ENCODE measurements at regions not wholly inside any gene's neighbourhood (a gene's known extent, or its start where the extent isn't known, plus 50 kb on each side); places are given as distances from the start of the nearest gene placed in this dataset.

- TF ChIP-seq CTCF (IDR thresholded peaks at IDR 0.05), result no peak
- no peak for TF ChIP-seq POLR2A (IDR thresholded peaks at IDR 0.05)
Measured at GRCh38 chr10:124224331-124225028, 131.1 kb upstream of the CHST15 start.
